ENCODE measurements at regions not wholly inside any gene's neighbourhood (a gene's known extent, or its start where the extent isn't known, plus 50 kb on each side); places are given as distances from the start of the nearest gene placed in this dataset.

DNA sequence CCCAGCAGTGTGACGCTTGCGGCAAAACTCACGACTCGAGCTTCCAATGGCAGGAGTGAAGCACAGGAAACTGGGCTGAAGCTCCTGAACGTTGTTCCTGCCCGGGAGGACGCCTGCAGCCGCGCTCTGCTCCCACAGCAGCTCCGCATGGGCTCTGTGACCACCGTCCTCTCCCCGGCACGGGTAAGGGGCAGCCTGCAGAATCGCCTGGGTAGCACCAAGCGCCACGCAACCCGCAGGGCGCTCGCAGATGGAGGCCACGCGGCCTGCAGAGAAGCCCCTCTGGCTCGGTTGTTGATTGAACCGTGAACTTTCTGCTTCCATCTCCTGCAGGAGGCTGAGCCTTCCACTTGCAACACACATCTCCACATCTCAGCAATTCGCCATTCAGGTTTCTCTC, 63.3 kb upstream of the ZNF236 start:
- DNase-seq (ENCODE audit: extremely low read depth, insufficient read length) = no peak

DNA sequence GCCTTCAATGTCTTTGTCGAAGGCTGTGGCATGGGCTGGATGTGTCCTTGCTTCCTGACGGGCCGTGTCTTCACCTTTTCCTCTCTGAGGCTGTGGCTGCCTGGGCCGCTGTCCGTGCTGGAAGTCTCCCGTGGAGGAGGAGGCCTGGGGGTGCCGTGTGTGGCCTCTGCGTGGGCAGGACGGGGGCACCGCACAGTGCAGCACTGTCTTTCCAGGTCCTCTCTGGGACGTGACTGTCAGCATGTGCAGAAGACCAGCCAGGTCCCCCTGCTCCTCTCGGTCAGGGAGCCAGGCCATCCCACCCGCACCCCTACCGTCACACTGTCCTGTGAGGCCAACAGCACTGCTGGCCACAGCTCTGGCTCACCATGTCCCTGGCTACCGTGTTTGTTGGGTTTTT, 64.4 kb upstream of the ZNF236 start:
- TF ChIP-seq, protein P1, sequence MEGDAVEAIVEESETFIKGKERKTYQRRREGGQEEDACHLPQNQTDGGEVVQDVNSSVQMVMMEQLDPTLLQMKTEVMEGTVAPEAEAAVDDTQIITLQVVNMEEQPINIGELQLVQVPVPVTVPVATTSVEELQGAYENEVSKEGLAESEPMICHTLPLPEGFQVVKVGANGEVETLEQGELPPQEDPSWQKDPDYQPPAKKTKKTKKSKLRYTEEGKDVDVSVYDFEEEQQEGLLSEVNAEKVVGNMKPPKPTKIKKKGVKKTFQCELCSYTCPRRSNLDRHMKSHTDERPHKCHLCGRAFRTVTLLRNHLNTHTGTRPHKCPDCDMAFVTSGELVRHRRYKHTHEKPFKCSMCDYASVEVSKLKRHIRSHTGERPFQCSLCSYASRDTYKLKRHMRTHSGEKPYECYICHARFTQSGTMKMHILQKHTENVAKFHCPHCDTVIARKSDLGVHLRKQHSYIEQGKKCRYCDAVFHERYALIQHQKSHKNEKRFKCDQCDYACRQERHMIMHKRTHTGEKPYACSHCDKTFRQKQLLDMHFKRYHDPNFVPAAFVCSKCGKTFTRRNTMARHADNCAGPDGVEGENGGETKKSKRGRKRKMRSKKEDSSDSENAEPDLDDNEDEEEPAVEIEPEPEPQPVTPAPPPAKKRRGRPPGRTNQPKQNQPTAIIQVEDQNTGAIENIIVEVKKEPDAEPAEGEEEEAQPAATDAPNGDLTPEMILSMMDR (IDR thresholded peaks at IDR 0.05; ENCODE audit: insufficient read depth, low read length, poor library complexity, severe bottlenecking) = no peak
- no peak overlapping the region for H3K4me3 ChIP-seq (replicated peaks; ENCODE audit: low read depth, low read length)

More for the DNA sequence above, 63.3 kb upstream of the ZNF236 start:
- no peaks in the 10 kb centered on the region for H3K36me3 ChIP-seq (ENCODE audit: control insufficient read depth, insufficient read depth, low read length)
- H3K27me3 ChIP-seq (replicated peaks; ENCODE audit: control insufficient read depth, insufficient read depth, low read length) = no peaks in the 10 kb centered on the region; the same call in 1 of the 2 replicates
- no peak overlapping the region for H3K4me3 ChIP-seq (replicated peaks; ENCODE audit: low read depth, low read length)
- TF ChIP-seq, protein P1 (IDR thresholded peaks at IDR 0.05; ENCODE audit: insufficient read depth, low read length, poor library complexity, severe bottlenecking) = no peak

DNA sequence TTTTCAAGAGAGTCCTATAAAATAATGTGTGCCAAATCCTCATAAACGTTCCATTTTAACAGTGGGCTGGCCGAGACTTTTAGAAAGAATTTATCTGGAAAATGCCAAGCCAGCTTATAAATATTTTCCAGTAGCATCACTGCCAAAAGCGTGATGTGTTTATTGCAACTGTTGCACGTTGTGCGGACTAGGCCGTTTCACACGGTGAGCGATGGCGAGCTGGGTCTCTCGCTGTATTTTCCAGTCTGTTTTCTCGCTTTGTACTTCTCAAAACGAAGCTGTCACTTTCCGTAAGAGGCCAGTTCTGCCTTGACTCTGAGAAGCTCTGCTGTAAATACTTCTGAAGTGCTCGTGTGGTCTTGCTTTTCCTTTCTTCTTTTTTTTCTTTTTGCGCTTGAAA, 65.0 kb upstream of the ZNF236 start:
- H3K27me3 ChIP-seq (replicated peaks; ENCODE audit: control insufficient read depth, insufficient read depth, low read length) = no peaks in the 10 kb centered on the region; the same call in 1 of the 2 replicates
- DNase-seq (ENCODE audit: extremely low read depth, insufficient read length) = no peak

More for the DNA sequence above, 64.4 kb upstream of the ZNF236 start:
- DNase-seq (ENCODE audit: extremely low read depth, insufficient read length) = no peak
- H3K36me3 ChIP-seq (ENCODE audit: control insufficient read depth, insufficient read depth, low read length) = no peaks in the 10 kb centered on the region
- H3K27me3 ChIP-seq (replicated peaks; ENCODE audit: control insufficient read depth, insufficient read depth, low read length) = no peaks in the 10 kb centered on the region; the same call in 1 of the 2 replicates

DNA sequence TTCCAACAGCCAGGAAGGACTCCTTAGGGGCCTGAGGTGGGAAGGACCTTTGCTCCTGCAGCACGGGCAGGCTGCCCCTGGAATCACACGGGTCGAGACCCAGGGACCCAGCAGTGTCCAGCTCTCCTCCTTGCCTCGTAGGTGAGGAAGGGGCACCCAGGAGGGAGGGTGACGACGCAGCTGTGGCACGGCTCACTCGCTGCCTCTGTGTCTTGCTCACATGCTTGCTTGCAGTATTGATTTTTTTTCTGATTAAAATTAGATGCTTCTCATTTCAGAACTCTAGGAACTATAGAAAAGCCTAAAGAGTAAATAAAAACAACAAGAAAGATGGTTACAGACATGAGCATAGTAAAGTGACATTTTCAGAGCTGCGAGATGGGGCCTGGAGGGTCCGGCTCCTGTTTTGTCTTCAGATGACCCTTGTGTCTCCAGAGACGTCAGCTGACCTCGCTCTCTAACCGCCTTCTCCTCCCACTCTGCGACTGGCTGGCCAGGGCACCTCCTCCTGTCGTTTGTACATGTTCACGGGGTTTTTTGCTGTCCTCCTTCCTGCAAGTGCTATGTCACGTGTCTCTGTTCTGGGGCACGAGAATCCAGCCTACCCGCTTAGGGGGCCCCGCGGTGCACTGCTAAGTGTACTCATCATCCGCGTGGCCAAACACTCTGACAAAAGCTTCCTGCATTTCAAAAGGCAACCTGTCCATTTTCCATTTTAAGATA, 65.7 kb upstream of the ZNF236 start:
- H3K36me3 ChIP-seq (ENCODE audit: control insufficient read depth, insufficient read depth, low read length) = no peaks in the 10 kb centered on the region
- H3K4me3 ChIP-seq (replicated peaks; ENCODE audit: low read depth, low read length) = no peak overlapping the region

More for the DNA sequence above, 65.0 kb upstream of the ZNF236 start:
- Histone ChIP-seq H3K4me3 (replicated peaks; ENCODE audit: low read depth, low read length) (no peak overlapping the region), H3K36me3 (ENCODE audit: control insufficient read depth, insufficient read depth, low read length) (no peaks in the 10 kb centered on the region)
- TF ChIP-seq, protein P1 (IDR thresholded peaks at IDR 0.05; ENCODE audit: insufficient read depth, low read length, poor library complexity, severe bottlenecking) = no peak

DNA sequence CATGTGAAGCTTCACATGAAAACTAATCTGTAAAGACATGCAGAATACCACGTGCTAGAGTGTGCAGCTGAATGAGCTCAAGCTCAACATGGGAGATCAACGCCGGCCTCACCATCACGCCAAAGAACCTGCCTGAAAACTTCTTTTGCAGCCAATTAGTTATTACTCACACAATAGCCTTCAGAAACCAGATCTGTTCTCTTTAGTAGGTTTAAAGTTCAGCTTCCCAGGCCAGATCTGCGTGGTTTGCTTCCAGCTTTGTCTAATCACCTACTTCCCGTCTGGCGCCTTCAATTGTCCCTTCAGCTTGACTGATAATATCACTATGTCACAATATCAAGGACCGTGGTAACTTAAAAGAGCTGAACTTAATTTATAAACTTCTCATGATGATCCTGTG, 68.0 kb upstream of the ZNF236 start:
- TF ChIP-seq, protein P1 (IDR thresholded peaks at IDR 0.05; ENCODE audit: insufficient read depth, low read length, poor library complexity, severe bottlenecking) = no peak
- DNase-seq (ENCODE audit: extremely low read depth, insufficient read length) = no peak

More for the DNA sequence above, 65.7 kb upstream of the ZNF236 start:
- DNase-seq (ENCODE audit: extremely low read depth, insufficient read length) = no peak
- no peaks in the 10 kb centered on the region; the same call in 1 of the 2 replicates for H3K27me3 ChIP-seq (replicated peaks; ENCODE audit: control insufficient read depth, insufficient read depth, low read length)
- TF ChIP-seq, protein P1 (IDR thresholded peaks at IDR 0.05; ENCODE audit: insufficient read depth, low read length, poor library complexity, severe bottlenecking) = no peak

More for the DNA sequence above, 68.0 kb upstream of the ZNF236 start:
- no peaks in the 10 kb centered on the region for H3K36me3 ChIP-seq (ENCODE audit: control insufficient read depth, insufficient read depth, low read length)
- no peaks in the 10 kb centered on the region; the same call in 1 of the 2 replicates for H3K27me3 ChIP-seq (replicated peaks; ENCODE audit: control insufficient read depth, insufficient read depth, low read length)
- H3K4me3 ChIP-seq (replicated peaks; ENCODE audit: low read depth, low read length) = no peak overlapping the region
